Fibroblast of lung (primary cell): ENCODE measurements at regions not wholly inside any gene's neighbourhood (a gene's known extent, or its start where the extent isn't known, plus 50 kb on each side); places are given as distances from the start of the nearest gene placed in this dataset.

Source experiments
- DNase-seq, 2 donors: peaks; one replicate each; pipeline versions ENCODE4 v3.0.0 to v3.0.0-alpha.2; 2010; ENCODE audit warnings: low read depth in 2 of 2
- H2AFZ ChIP-seq: 2 replicates; pipeline ENCODE4 v1.5.1; 2012; ENCODE audit warnings: low read length, control low read depth, inconsistent platforms
- H3K27ac ChIP-seq: 2 replicates; pipeline ENCODE4 v1.5.1; 2011; ENCODE audit warnings: low read length, control low read depth; ENCODE audit not compliant: insufficient read depth
- H3K27me3 ChIP-seq: 2 replicates; pipeline ENCODE4 v1.5.1; 2011; ENCODE audit warnings: mild to moderate bottlenecking, low read length; ENCODE audit not compliant: control insufficient read depth, insufficient read depth
- H3K36me3 ChIP-seq: 2 replicates; pipeline ENCODE4 v1.5.1; 2011; ENCODE audit warnings: low read length; ENCODE audit not compliant: control insufficient read depth, insufficient read depth
- H3K4me1 ChIP-seq: 2 replicates; pipeline ENCODE4 v1.5.1; 2011; ENCODE audit warnings: low read length; ENCODE audit not compliant: control insufficient read depth, insufficient read depth; ENCODE audit errors: extremely low read depth
- H3K4me2 ChIP-seq: 2 replicates; pipeline ENCODE4 v1.5.1; 2011; ENCODE audit warnings: low read length, control low read depth; ENCODE audit not compliant: insufficient read depth; ENCODE audit errors: extremely low read depth
- H3K4me3 ChIP-seq, 4 experiments: fragments of 200-600 bp in 1 of 4; sonication (generic) in 1 of 4; replicated peaks in 1 of 4; 2 replicates each; pipeline ENCODE4 v1.5.1; 2011 to 2016; ENCODE audit warnings: low read length in 4 of 4, low read depth in 3 of 4, mild to moderate bottlenecking in 3 of 4, control low read depth in 2 of 4, inconsistent platforms in 1 of 4, mixed read lengths in 1 of 4; ENCODE audit not compliant: insufficient read depth in 1 of 4; ENCODE audit errors: control extremely low read depth in 1 of 4
- H3K79me2 ChIP-seq: 2 replicates; pipeline ENCODE4 v1.5.1; 2012; ENCODE audit warnings: mild to moderate bottlenecking, low read length, inconsistent platforms; ENCODE audit not compliant: control insufficient read depth, insufficient read depth
- H3K9ac ChIP-seq: 2 replicates; pipeline ENCODE4 v1.5.1; 2011; ENCODE audit warnings: mild to moderate bottlenecking, low read length, control low read depth; ENCODE audit not compliant: insufficient read depth
- H3K9me3 ChIP-seq: 2 replicates; pipeline ENCODE4 v1.5.1; 2012; ENCODE audit warnings: low read depth, low read length; ENCODE audit not compliant: control insufficient read depth, insufficient read depth
- H4K20me1 ChIP-seq: 2 replicates; pipeline ENCODE4 v1.5.1; 2011; ENCODE audit warnings: low read length; ENCODE audit not compliant: control insufficient read depth, insufficient read depth; ENCODE audit errors: extremely low read depth
- EZH2 ChIP-seq: IDR thresholded peaks from 2 replicates; pipeline ENCODE4 v1.5.1; 2012; ENCODE audit warnings: low read length, control low read depth, mild to moderate bottlenecking; ENCODE audit errors: missing control alignments
- TF ChIP-seq, protein P1 (sequence below), 2 donors: IDR thresholded peaks in 1 of 2; conservative IDR thresholded peaks in 1 of 2; 1 replicate in 1 of 2; 2 replicates in 1 of 2; pipeline ENCODE4 v1.5.1; 2011 to 2012; ENCODE audit warnings: low read length in 2 of 2, control low read depth in 1 of 2, inconsistent platforms in 1 of 2, low read depth in 1 of 2, mild to moderate bottlenecking in 1 of 2

- Histone ChIP-seq H3K27me3 (no peaks in the 10 kb centered on the region), H4K20me1 (no peaks in the 10 kb centered on the region), H3K4me3 (no peak overlapping the region), H3K36me3 (no peaks in the 10 kb centered on the region), H3K4me2 (no peak overlapping the region), H3K4me1 (no peaks in the 10 kb centered on the region), H2AFZ (no peak overlapping the region), H3K9ac (no peak overlapping the region), H3K27ac (no peak overlapping the region), H3K79me2 (no peaks in the 10 kb centered on the region), H3K9me3 (no peaks in the 10 kb centered on the region)
- no peak for DNase-seq
- TF ChIP-seq, protein P1, sequence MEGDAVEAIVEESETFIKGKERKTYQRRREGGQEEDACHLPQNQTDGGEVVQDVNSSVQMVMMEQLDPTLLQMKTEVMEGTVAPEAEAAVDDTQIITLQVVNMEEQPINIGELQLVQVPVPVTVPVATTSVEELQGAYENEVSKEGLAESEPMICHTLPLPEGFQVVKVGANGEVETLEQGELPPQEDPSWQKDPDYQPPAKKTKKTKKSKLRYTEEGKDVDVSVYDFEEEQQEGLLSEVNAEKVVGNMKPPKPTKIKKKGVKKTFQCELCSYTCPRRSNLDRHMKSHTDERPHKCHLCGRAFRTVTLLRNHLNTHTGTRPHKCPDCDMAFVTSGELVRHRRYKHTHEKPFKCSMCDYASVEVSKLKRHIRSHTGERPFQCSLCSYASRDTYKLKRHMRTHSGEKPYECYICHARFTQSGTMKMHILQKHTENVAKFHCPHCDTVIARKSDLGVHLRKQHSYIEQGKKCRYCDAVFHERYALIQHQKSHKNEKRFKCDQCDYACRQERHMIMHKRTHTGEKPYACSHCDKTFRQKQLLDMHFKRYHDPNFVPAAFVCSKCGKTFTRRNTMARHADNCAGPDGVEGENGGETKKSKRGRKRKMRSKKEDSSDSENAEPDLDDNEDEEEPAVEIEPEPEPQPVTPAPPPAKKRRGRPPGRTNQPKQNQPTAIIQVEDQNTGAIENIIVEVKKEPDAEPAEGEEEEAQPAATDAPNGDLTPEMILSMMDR (conservative IDR thresholded peaks at IDR 0.05 in 1 of 2, IDR thresholded peaks at IDR 0.05 in 1 of 2; ENCODE audit: low read depth in 1 of 2, low read length in 2 of 2) = no peak
- TF ChIP-seq EZH2 = no peak
Measured at GRCh38 chr3:160136421-160136820, 88.8 kb upstream of the C3orf80 start.

GRCh38 chr3:160139291-160139690, 85.9 kb upstream of the C3orf80 start:
- Histone ChIP-seq H3K9ac (no peak overlapping the region), H3K4me3 (no peak overlapping the region), H3K4me2 (no peak overlapping the region), H3K36me3 (no peaks in the 10 kb centered on the region), H3K4me1 (no peaks in the 10 kb centered on the region), H2AFZ (no peak overlapping the region), H3K27ac (no peak overlapping the region), H3K27me3 (no peaks in the 10 kb centered on the region), H4K20me1 (no peaks in the 10 kb centered on the region), H3K9me3 (no peaks in the 10 kb centered on the region), H3K79me2 (no peaks in the 10 kb centered on the region)
- no peak for DNase-seq
- TF ChIP-seq, protein P1 (conservative IDR thresholded peaks at IDR 0.05 in 1 of 2, IDR thresholded peaks at IDR 0.05 in 1 of 2; ENCODE audit: low read depth in 1 of 2, low read length in 2 of 2) = no peak
- TF ChIP-seq EZH2 = no peak

GRCh38 chr3:160140756-160141155, 84.5 kb upstream of the C3orf80 start:
- Histone ChIP-seq H3K4me2 (no peak overlapping the region), H4K20me1 (no peaks in the 10 kb centered on the region), H3K79me2 (no peaks in the 10 kb centered on the region), H2AFZ (no peak overlapping the region), H3K4me3 (no peak overlapping the region), H3K4me1 (no peaks in the 10 kb centered on the region), H3K9ac (no peak overlapping the region), H3K36me3 (no peaks in the 10 kb centered on the region), H3K9me3 (no peaks in the 10 kb centered on the region), H3K27me3 (no peaks in the 10 kb centered on the region), H3K27ac (no peak overlapping the region)
- no peak for TF ChIP-seq EZH2
- TF ChIP-seq, protein P1 (conservative IDR thresholded peaks at IDR 0.05 in 1 of 2, IDR thresholded peaks at IDR 0.05 in 1 of 2; ENCODE audit: low read depth in 1 of 2, low read length in 2 of 2) = no peak
- no peak for DNase-seq
